H1 (cell line): ENCODE measurements at regions not wholly inside any gene's neighbourhood (a gene's known extent, or its start where the extent isn't known, plus 50 kb on each side); places are given as distances from the start of the nearest gene placed in this dataset.

Experiments
- CTCF ChIA-PET: fragments of 300-600 bp; sonication (Branson Sonifier 250); formaldehyde crosslinking; loops from one replicate; lab custom pipeline; 2021; ENCODE audit not compliant: partially characterized antibody; lab: Charles Lee
- POLR2A ChIA-PET: fragments of 300-600 bp; sonication (Branson Sonifier 250); formaldehyde crosslinking; loops from one replicate; lab custom pipeline; 2021; ENCODE audit warnings: inconsistent platforms; ENCODE audit not compliant: partially characterized antibody; lab: Charles Lee
- DNase-seq, 2 experiments: peaks; one replicate each; pipeline versions ENCODE4 v3.0.0 to v3.0.0-alpha.2; 2010 to 2022; ENCODE audit warnings: low spot score in 2 of 2, low read depth in 1 of 2, mixed read lengths in 1 of 2
- FAIRE-seq: peaks from 2 replicates; lab custom pipeline; 2011; peaks lifted over from hg19 to GRCh38; lab: Jason Lieb, UNC
- H2AFZ ChIP-seq: 2 replicates; pipeline ENCODE4 v1.8.1; 2012; ENCODE audit warnings: low read length, inconsistent platforms
- H2AK5ac ChIP-seq: 2 replicates; pipeline ENCODE4 v1.6.1; 2013; ENCODE audit warnings: low read depth, low read length
- H2BK120ac ChIP-seq: replicated peaks from 2 replicates; pipeline ENCODE3; 2013; ENCODE audit warnings: low read depth, low read length, inconsistent platforms
- H2BK12ac ChIP-seq: 2 replicates; pipeline ENCODE4 v1.6.1; 2013; ENCODE audit warnings: low read depth, low read length
- H2BK15ac ChIP-seq: 2 replicates; pipeline ENCODE4 v1.6.1; 2013; ENCODE audit warnings: low read length
- H2BK20ac ChIP-seq: 2 replicates; pipeline ENCODE4 v1.6.1; 2013; ENCODE audit warnings: low read length
- H2BK5ac ChIP-seq: 2 replicates; pipeline ENCODE4 v1.6.1; 2013; ENCODE audit warnings: low read depth, low read length
- H3K14ac ChIP-seq: 2 replicates; pipeline ENCODE4 v1.6.1; 2013; ENCODE audit warnings: inconsistent platforms; ENCODE audit not compliant: insufficient read length
- H3K18ac ChIP-seq: 2 replicates; pipeline ENCODE4 v1.6.1; 2013; ENCODE audit warnings: low read length; ENCODE audit errors: extremely low read depth
- H3K23ac ChIP-seq: 2 replicates; pipeline ENCODE4 v1.6.1; 2013; ENCODE audit warnings: inconsistent platforms; ENCODE audit not compliant: insufficient read length
- H3K23me2 ChIP-seq: 2 replicates; pipeline ENCODE4 v1.6.1; 2013; ENCODE audit warnings: low read depth, low read length
- H3K27ac ChIP-seq: 2 replicates; pipeline ENCODE4 v1.6.1; 2011; ENCODE audit warnings: low read depth, low read length, inconsistent platforms
- H3K27me3 ChIP-seq, 4 experiments: replicated peaks in 1 of 4; 1 replicate in 1 of 4; 2 replicates in 3 of 4; pipeline versions ENCODE4 v1.6.1 to v1.8.1; 2011 to 2013; ENCODE audit warnings: low read length in 3 of 4, mild to moderate bottlenecking in 3 of 4, inconsistent platforms in 2 of 4, mixed read lengths in 2 of 4, moderate library complexity in 1 of 4; ENCODE audit not compliant: control insufficient read depth in 3 of 4, insufficient read depth in 3 of 4; ENCODE audit errors: extremely low read depth in 1 of 4
- H3K36me3 ChIP-seq, 4 experiments: 2 replicates each; pipeline versions ENCODE4 v1.6.1 to v1.8.1; 2011 to 2013; ENCODE audit warnings: mild to moderate bottlenecking in 4 of 4, low read length in 3 of 4, moderate library complexity in 2 of 4, control low read depth in 1 of 4, inconsistent platforms in 1 of 4; ENCODE audit not compliant: insufficient read depth in 4 of 4, control insufficient read depth in 2 of 4
- H3K4ac ChIP-seq: replicated peaks from 2 replicates; pipeline ENCODE3; 2013; ENCODE audit warnings: low read length, low read depth, mixed read lengths, inconsistent platforms; ENCODE audit not compliant: insufficient read length
- H3K4me1 ChIP-seq, 4 experiments: replicated peaks in 1 of 4; 1 replicate in 1 of 4; 2 replicates in 3 of 4; pipeline versions ENCODE4 v1.6.1 to v1.8.1; 2011 to 2013; ENCODE audit warnings: low read length in 3 of 4, inconsistent platforms in 2 of 4, mixed read lengths in 1 of 4; ENCODE audit not compliant: insufficient read depth in 4 of 4, control insufficient read depth in 3 of 4
- H3K4me2 ChIP-seq, 2 experiments: 2 replicates each; pipeline versions ENCODE4 v1.6.1 to v1.8.1; 2011 to 2013; ENCODE audit warnings: low read depth in 2 of 2, low read length in 2 of 2, control low read depth in 1 of 2, inconsistent platforms in 1 of 2, mild to moderate bottlenecking in 1 of 2; ENCODE audit not compliant: insufficient read depth in 1 of 2
- H3K4me3 ChIP-seq, 4 experiments: fragments of 200-600, 300-600 bp in 1 of 4; sonication (generic), shearing (Covaris generic), sonication (Bioruptor Twin) in 1 of 4; 2 replicates each; pipeline versions ENCODE4 v1.5.1 to v1.8.1; 2011 to 2016; ENCODE audit warnings: low read length in 4 of 4, low read depth in 3 of 4, control low read depth in 2 of 4, inconsistent platforms in 2 of 4, mild to moderate bottlenecking in 2 of 4, mixed read lengths in 1 of 4, moderate library complexity in 1 of 4; ENCODE audit not compliant: insufficient read depth in 2 of 4; ENCODE audit errors: extremely low read depth in 1 of 4
- H3K56ac ChIP-seq: replicated peaks from 2 replicates; pipeline ENCODE3; 2013; ENCODE audit warnings: low read depth, mild to moderate bottlenecking, mixed read lengths, low read length, inconsistent platforms; ENCODE audit not compliant: insufficient read length
- H3K79me1 ChIP-seq: 2 replicates; pipeline ENCODE4 v1.6.1; 2013; ENCODE audit warnings: low read depth, low read length, control low read depth
- H3K79me2 ChIP-seq, 2 experiments: 2 replicates each; pipeline versions ENCODE4 v1.6.1 to v1.8.1; 2012 to 2013; ENCODE audit warnings: low read length in 2 of 2, mild to moderate bottlenecking in 2 of 2, inconsistent platforms in 1 of 2; ENCODE audit not compliant: insufficient read depth in 2 of 2, control insufficient read depth in 1 of 2
- H3K9ac ChIP-seq, 4 experiments: replicated peaks in 1 of 4; 1 replicate in 1 of 4; 2 replicates in 3 of 4; pipeline versions ENCODE4 v1.6.1 to v1.8.1; 2011 to 2013; ENCODE audit warnings: low read depth in 3 of 4, low read length in 3 of 4, control low read depth in 2 of 4, mild to moderate bottlenecking in 2 of 4, moderate library complexity in 2 of 4, inconsistent platforms in 1 of 4; ENCODE audit errors: extremely low read depth in 1 of 4
- H3K9me3 ChIP-seq, 2 experiments: 2 replicates each; pipeline versions ENCODE4 v1.6.1 to v1.8.1; 2012 to 2013; ENCODE audit warnings: mild to moderate bottlenecking in 2 of 2, moderate library complexity in 2 of 2, control low read depth in 1 of 2, inconsistent platforms in 1 of 2, low read depth in 1 of 2, low read length in 1 of 2, mixed read lengths in 1 of 2; ENCODE audit not compliant: insufficient read depth in 2 of 2
- H4K20me1 ChIP-seq, 2 experiments: replicated peaks in 1 of 2; 2 replicates each; pipeline versions ENCODE3 to v1.8.1; 2011 to 2013; ENCODE audit warnings: inconsistent platforms in 2 of 2, low read length in 2 of 2, mild to moderate bottlenecking in 1 of 2; ENCODE audit not compliant: insufficient read depth in 2 of 2, control insufficient read depth in 1 of 2
- H4K5ac ChIP-seq: 2 replicates; pipeline ENCODE4 v1.6.1; 2013; ENCODE audit warnings: low read length, low read depth, mixed read lengths, inconsistent platforms; ENCODE audit not compliant: insufficient read length
- H4K8ac ChIP-seq: 2 replicates; pipeline ENCODE4 v1.8.0; 2013; ENCODE audit warnings: mild to moderate bottlenecking, moderate library complexity, low read length, inconsistent platforms; ENCODE audit not compliant: insufficient read depth; ENCODE audit errors: extremely low read depth
- H4K91ac ChIP-seq: replicated peaks from 2 replicates; pipeline ENCODE3; 2013; ENCODE audit warnings: low read length, mixed read lengths, inconsistent platforms; ENCODE audit not compliant: insufficient read length
- ASH2L ChIP-seq: fragments of 200-600, 300-600 bp; sonication (generic); IDR thresholded peaks from one replicate; pipeline ENCODE4 v1.7.1; 2017; ENCODE audit warnings: low read length
- CBX5 ChIP-seq: fragments of 300-800, 300-1000 bp; sonication (generic); IDR thresholded peaks from 2 replicates; pipeline ENCODE4 v1.7.1; 2016; ENCODE audit warnings: antibody characterized with exemption, low read length, low read depth
- JUND ChIP-seq: IDR thresholded peaks from 2 replicates; pipeline ENCODE4 v1.6.1; 2011; ENCODE audit warnings: mild to moderate bottlenecking, improper control_type of control experiment, low read length
- SRF ChIP-seq: IDR thresholded peaks from 2 replicates; pipeline ENCODE4 v1.6.1; 2011; ENCODE audit warnings: mild to moderate bottlenecking, low read depth, low read length, moderate library complexity
- WGBS, 2 experiments: shearing (Covaris generic) in 1 of 2; methylation state at CpG; one replicate each; pipeline versions ENCODE4 v1.1.6 to v1.1.7; 2013 to 2015; ENCODE audit warnings: low lambda C conversion rate in 2 of 2, mixed read lengths in 2 of 2, inconsistent platforms in 1 of 2, low coverage in 1 of 2, missing lambda C conversion rate in 1 of 2; ENCODE audit not compliant: insufficient replicate concordance in 2 of 2, insufficient coverage in 1 of 2, insufficient read length in 1 of 2; ENCODE audit errors: extremely low coverage in 1 of 2, missing lambda C conversion rate in 1 of 2; 5-methylcytosine and 5-hydroxymethylcytosine counted together

DNA sequence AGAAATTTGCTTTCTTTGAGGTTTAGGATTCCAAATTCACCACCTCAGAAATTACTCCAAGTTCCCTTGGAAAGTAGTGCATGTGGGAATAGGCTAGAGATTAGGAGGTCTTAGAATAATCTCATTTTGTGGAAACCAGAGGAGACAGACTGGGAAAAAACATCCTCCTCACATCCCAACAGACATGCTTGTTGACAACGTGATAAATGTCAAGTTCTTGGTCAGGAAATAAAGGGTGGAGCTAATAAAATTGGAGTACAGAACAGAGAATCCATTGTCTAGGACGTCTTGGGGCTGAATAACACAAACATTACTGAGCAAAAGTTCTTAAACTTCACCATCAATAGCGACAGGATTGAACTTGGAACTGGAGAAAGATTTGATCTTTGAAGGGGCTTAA lies 233.4 kb downstream of the PABPC4L start:
- Histone ChIP-seq H3K27me3 (no peaks in the 10 kb centered on the region), H3K56ac (no peak overlapping the region), H3K9ac (no peak overlapping the region), H3K4ac (no peak overlapping the region), H3K27ac (no peak overlapping the region), H3K79me1 (no peaks in the 10 kb centered on the region), H3K23ac (no peak overlapping the region), H3K4me3 (no peak overlapping the region), H4K91ac (no peak overlapping the region), H2BK5ac (no peak overlapping the region), H2AK5ac (no peak overlapping the region), H2BK20ac (no peak overlapping the region), H2BK12ac (no peak overlapping the region), H3K4me1 (no peaks in the 10 kb centered on the region), H4K8ac (no peak overlapping the region), H2AFZ (no peak overlapping the region), H3K18ac (no peak overlapping the region), H3K79me2 (no peaks in the 10 kb centered on the region), H3K4me2 (no peak overlapping the region), H3K36me3 (no peaks in the 10 kb centered on the region), H3K23me2 (no peaks in the 10 kb centered on the region; the same call in 1 of the 2 replicates), H4K20me1 (no peaks in the 10 kb centered on the region), H3K14ac (no peak overlapping the region), H4K5ac (no peak overlapping the region), H2BK120ac (no peak overlapping the region), H3K9me3 (no peaks in the 10 kb centered on the region), H2BK15ac (no peak overlapping the region)
- DNase-seq (no peak), FAIRE-seq (no peak)
- POLR2A ChIA-PET = no interaction called here
- WGBS, 2 experiments = 82% methylated on average over 3 of the region's 3 CpGs; no CpG with 5 or more reads in 1 of the 2 experiments
- TF ChIP-seq SRF = no peak
- TF ChIP-seq CBX5 = no peak
- no peak for TF ChIP-seq JUND
- TF ChIP-seq ASH2L = no peak
- CTCF ChIA-PET = no interaction called here
